Adipose tissue (tissue), 3 donors: ENCODE measurements at regions not wholly inside any gene's neighbourhood (a gene's known extent, or its start where the extent isn't known, plus 50 kb on each side); places are given as distances from the start of the nearest gene placed in this dataset.

Experiments
- H3K27ac ChIP-seq: one replicate; pipeline ENCODE4 v1.5.1; 2013; ENCODE audit warnings: low read depth, low read length
- WGBS, 3 donors: extraction: QIAGEN DNeasy Blood & Tissue Kit; methylation state at CpG; one replicate each; pipeline ENCODE4 v1.1.7; 2013; 5-methylcytosine and 5-hydroxymethylcytosine counted together
- donor health status: healthy with polysubstance abuse.
- donor health status: Bipolar disorder and iron deficiency.
- donor health status: healthy.

- H3K27ac ChIP-seq: no peak overlapping the region
- 68 to 77% (median 75%) methylated on average over 2 of the region's 2 CpGs for WGBS, 3 donors
These were observed 147.3 kb upstream of the KAZN start for GRCh38 chr1:14451217-14451616.

- WGBS, 3 donors: 82 to 88% (median 85%) methylated on average over 4 of the region's 4 CpGs
- no peak overlapping the region for H3K27ac ChIP-seq
These were observed 145.9 kb upstream of the KAZN start for GRCh38 chr1:14452551-14452950.

- H3K27ac ChIP-seq: no peak overlapping the region
- WGBS, 3 donors: 70 to 90% (median 85%) methylated on average over 3 of the region's 3 CpGs
These were observed 138.3 kb upstream of the KAZN start for GRCh38 chr1:14460173-14460572.

- no peak overlapping the region for H3K27ac ChIP-seq
- 85 to 94% (median 92%) methylated on average over 4 of the region's 4 CpGs for WGBS, 3 donors
These were observed 135.6 kb upstream of the KAZN start for GRCh38 chr1:14462851-14463250.

- H3K27ac ChIP-seq: no peak overlapping the region
- WGBS, 3 donors: 43 to 77% (median 75%) methylated on average over 4 of the region's 4 CpGs
These were observed 132.5 kb upstream of the KAZN start for GRCh38 chr1:14466006-14466405.

- WGBS, 3 donors: 66 to 87% (median 86%) methylated on average over 1 of the region's 1 CpG
- H3K27ac ChIP-seq: no peak overlapping the region
These were observed 131.4 kb upstream of the KAZN start for GRCh38 chr1:14467112-14467511.

- 90 to 92% (median 91%) methylated on average over 7 of the region's 7 CpGs for WGBS, 3 donors
- no peak overlapping the region for H3K27ac ChIP-seq
These were observed 129.7 kb upstream of the KAZN start for GRCh38 chr1:14468751-14469150.

- H3K27ac ChIP-seq: no peak overlapping the region
- WGBS, 3 donors: 81 to 91% (median 89%) methylated on average over 4 of the region's 4 CpGs
These were observed 127.7 kb upstream of the KAZN start for GRCh38 chr1:14470802-14471201.

GRCh38 chr1:14474856-14475255 is 123.6 kb upstream of the KAZN start:
- WGBS, 3 donors: 78 to 92% (median 90%) methylated on average over 1 of the region's 1 CpG

GRCh38 chr1:14476170-14476955 is 122.1 kb upstream of the KAZN start:
- 59 to 77% (median 75%) methylated on average over 8 of the region's 8 CpGs for WGBS, 3 donors
- no peak overlapping the region for H3K27ac ChIP-seq

More at GRCh38 chr1:14474856-14475255, 123.6 kb upstream of the KAZN start:
- no peak overlapping the region for H3K27ac ChIP-seq

- no peak overlapping the region for H3K27ac ChIP-seq
- WGBS, 3 donors: 62 to 83% (median 73%) methylated on average over 2 of the region's 2 CpGs
These were observed 120.4 kb upstream of the KAZN start for GRCh38 chr1:14478120-14478519.

- H3K27ac ChIP-seq: no peak overlapping the region
- WGBS, 3 donors: 58 to 70% (median 62%) methylated on average over 4 of the region's 4 CpGs
These were observed 118.6 kb upstream of the KAZN start for GRCh38 chr1:14479865-14480264.

- 66 to 76% (median 75%) methylated on average over 7 of the region's 7 CpGs for WGBS, 3 donors
- H3K27ac ChIP-seq: no peak overlapping the region
These were observed 115.6 kb upstream of the KAZN start for GRCh38 chr1:14482784-14483450.

- no peak overlapping the region for H3K27ac ChIP-seq
- 81 to 93% (median 93%) methylated on average over 5 of the region's 5 CpGs for WGBS, 3 donors
These were observed 113.2 kb upstream of the KAZN start for GRCh38 chr1:14485285-14485684.

GRCh38 chr1:14486401-14487201 is 111.9 kb upstream of the KAZN start:
- 36 to 54% (median 40%) methylated on average over 8 of the region's 8 CpGs for WGBS, 3 donors
- H3K27ac ChIP-seq: no peak overlapping the region

GRCh38 chr1:14487671-14488070 is 110.8 kb upstream of the KAZN start:
- WGBS, 3 donors: 35 to 59% (median 57%) methylated on average over 3 of the region's 3 CpGs
- H3K27ac ChIP-seq: no peak overlapping the region

- WGBS, 3 donors: 32 to 65% (median 63%) methylated on average over 1 of the region's 1 CpG
These were observed 103.6 kb upstream of the KAZN start for GRCh38 chr1:14494911-14495310.

GRCh38 chr1:14495381-14495780 is 103.1 kb upstream of the KAZN start:
- H3K27ac ChIP-seq: no peak overlapping the region
- WGBS, 3 donors: 78 to 88% (median 80%) methylated on average over 1 of the region's 1 CpG

More at GRCh38 chr1:14494911-14495310, 103.6 kb upstream of the KAZN start:
- no peak overlapping the region for H3K27ac ChIP-seq

- no peak overlapping the region for H3K27ac ChIP-seq
- 55 to 82% (median 74%) methylated on average over 3 of the region's 3 CpGs for WGBS, 3 donors
These were observed 102.5 kb upstream of the KAZN start for GRCh38 chr1:14495996-14496395.
